H1 (cell line): ENCODE measurements at regions not wholly inside any gene's neighbourhood (a gene's known extent, or its start where the extent isn't known, plus 50 kb on each side); places are given as distances from the start of the nearest gene placed in this dataset.

Experiments
- CTCF ChIA-PET: fragments of 300-600 bp; sonication (Branson Sonifier 250); formaldehyde crosslinking; loops from one replicate; lab custom pipeline; 2021; ENCODE audit not compliant: partially characterized antibody; lab: Charles Lee
- POLR2A ChIA-PET: fragments of 300-600 bp; sonication (Branson Sonifier 250); formaldehyde crosslinking; loops from one replicate; lab custom pipeline; 2021; ENCODE audit warnings: inconsistent platforms; ENCODE audit not compliant: partially characterized antibody; lab: Charles Lee
- DNase-seq, 2 experiments: peaks; one replicate each; pipeline versions ENCODE4 v3.0.0 to v3.0.0-alpha.2; 2010 to 2022; ENCODE audit warnings: low spot score in 2 of 2, low read depth in 1 of 2, mixed read lengths in 1 of 2
- FAIRE-seq: peaks from 2 replicates; lab custom pipeline; 2011; peaks lifted over from hg19 to GRCh38; lab: Jason Lieb, UNC
- H2AFZ ChIP-seq: 2 replicates; pipeline ENCODE4 v1.8.1; 2012; ENCODE audit warnings: low read length, inconsistent platforms
- H2AK5ac ChIP-seq: 2 replicates; pipeline ENCODE4 v1.6.1; 2013; ENCODE audit warnings: low read depth, low read length
- H2BK120ac ChIP-seq: replicated peaks from 2 replicates; pipeline ENCODE3; 2013; ENCODE audit warnings: low read depth, low read length, inconsistent platforms
- H2BK12ac ChIP-seq: 2 replicates; pipeline ENCODE4 v1.6.1; 2013; ENCODE audit warnings: low read depth, low read length
- H2BK15ac ChIP-seq: 2 replicates; pipeline ENCODE4 v1.6.1; 2013; ENCODE audit warnings: low read length
- H2BK20ac ChIP-seq: 2 replicates; pipeline ENCODE4 v1.6.1; 2013; ENCODE audit warnings: low read length
- H2BK5ac ChIP-seq: 2 replicates; pipeline ENCODE4 v1.6.1; 2013; ENCODE audit warnings: low read depth, low read length
- H3K14ac ChIP-seq: 2 replicates; pipeline ENCODE4 v1.6.1; 2013; ENCODE audit warnings: inconsistent platforms; ENCODE audit not compliant: insufficient read length
- H3K18ac ChIP-seq: 2 replicates; pipeline ENCODE4 v1.6.1; 2013; ENCODE audit warnings: low read length; ENCODE audit errors: extremely low read depth
- H3K23ac ChIP-seq: 2 replicates; pipeline ENCODE4 v1.6.1; 2013; ENCODE audit warnings: inconsistent platforms; ENCODE audit not compliant: insufficient read length
- H3K23me2 ChIP-seq: 2 replicates; pipeline ENCODE4 v1.6.1; 2013; ENCODE audit warnings: low read depth, low read length
- H3K27ac ChIP-seq: 2 replicates; pipeline ENCODE4 v1.6.1; 2011; ENCODE audit warnings: low read depth, low read length, inconsistent platforms
- H3K27me3 ChIP-seq, 4 experiments: replicated peaks in 1 of 4; 1 replicate in 1 of 4; 2 replicates in 3 of 4; pipeline versions ENCODE4 v1.6.1 to v1.8.1; 2011 to 2013; ENCODE audit warnings: low read length in 3 of 4, mild to moderate bottlenecking in 3 of 4, inconsistent platforms in 2 of 4, mixed read lengths in 2 of 4, moderate library complexity in 1 of 4; ENCODE audit not compliant: control insufficient read depth in 3 of 4, insufficient read depth in 3 of 4; ENCODE audit errors: extremely low read depth in 1 of 4
- H3K36me3 ChIP-seq, 4 experiments: 2 replicates each; pipeline versions ENCODE4 v1.6.1 to v1.8.1; 2011 to 2013; ENCODE audit warnings: mild to moderate bottlenecking in 4 of 4, low read length in 3 of 4, moderate library complexity in 2 of 4, control low read depth in 1 of 4, inconsistent platforms in 1 of 4; ENCODE audit not compliant: insufficient read depth in 4 of 4, control insufficient read depth in 2 of 4
- H3K4ac ChIP-seq: replicated peaks from 2 replicates; pipeline ENCODE3; 2013; ENCODE audit warnings: low read length, low read depth, mixed read lengths, inconsistent platforms; ENCODE audit not compliant: insufficient read length
- H3K4me1 ChIP-seq, 4 experiments: replicated peaks in 1 of 4; 1 replicate in 1 of 4; 2 replicates in 3 of 4; pipeline versions ENCODE4 v1.6.1 to v1.8.1; 2011 to 2013; ENCODE audit warnings: low read length in 3 of 4, inconsistent platforms in 2 of 4, mixed read lengths in 1 of 4; ENCODE audit not compliant: insufficient read depth in 4 of 4, control insufficient read depth in 3 of 4
- H3K4me2 ChIP-seq, 2 experiments: 2 replicates each; pipeline versions ENCODE4 v1.6.1 to v1.8.1; 2011 to 2013; ENCODE audit warnings: low read depth in 2 of 2, low read length in 2 of 2, control low read depth in 1 of 2, inconsistent platforms in 1 of 2, mild to moderate bottlenecking in 1 of 2; ENCODE audit not compliant: insufficient read depth in 1 of 2
- H3K4me3 ChIP-seq, 4 experiments: fragments of 200-600, 300-600 bp in 1 of 4; sonication (generic), shearing (Covaris generic), sonication (Bioruptor Twin) in 1 of 4; 2 replicates each; pipeline versions ENCODE4 v1.5.1 to v1.8.1; 2011 to 2016; ENCODE audit warnings: low read length in 4 of 4, low read depth in 3 of 4, control low read depth in 2 of 4, inconsistent platforms in 2 of 4, mild to moderate bottlenecking in 2 of 4, mixed read lengths in 1 of 4, moderate library complexity in 1 of 4; ENCODE audit not compliant: insufficient read depth in 2 of 4; ENCODE audit errors: extremely low read depth in 1 of 4
- H3K56ac ChIP-seq: replicated peaks from 2 replicates; pipeline ENCODE3; 2013; ENCODE audit warnings: low read depth, mild to moderate bottlenecking, mixed read lengths, low read length, inconsistent platforms; ENCODE audit not compliant: insufficient read length
- H3K79me1 ChIP-seq: 2 replicates; pipeline ENCODE4 v1.6.1; 2013; ENCODE audit warnings: low read depth, low read length, control low read depth
- H3K79me2 ChIP-seq, 2 experiments: 2 replicates each; pipeline versions ENCODE4 v1.6.1 to v1.8.1; 2012 to 2013; ENCODE audit warnings: low read length in 2 of 2, mild to moderate bottlenecking in 2 of 2, inconsistent platforms in 1 of 2; ENCODE audit not compliant: insufficient read depth in 2 of 2, control insufficient read depth in 1 of 2
- H3K9ac ChIP-seq, 4 experiments: replicated peaks in 1 of 4; 1 replicate in 1 of 4; 2 replicates in 3 of 4; pipeline versions ENCODE4 v1.6.1 to v1.8.1; 2011 to 2013; ENCODE audit warnings: low read depth in 3 of 4, low read length in 3 of 4, control low read depth in 2 of 4, mild to moderate bottlenecking in 2 of 4, moderate library complexity in 2 of 4, inconsistent platforms in 1 of 4; ENCODE audit errors: extremely low read depth in 1 of 4
- H3K9me3 ChIP-seq, 2 experiments: 2 replicates each; pipeline versions ENCODE4 v1.6.1 to v1.8.1; 2012 to 2013; ENCODE audit warnings: mild to moderate bottlenecking in 2 of 2, moderate library complexity in 2 of 2, control low read depth in 1 of 2, inconsistent platforms in 1 of 2, low read depth in 1 of 2, low read length in 1 of 2, mixed read lengths in 1 of 2; ENCODE audit not compliant: insufficient read depth in 2 of 2
- H4K20me1 ChIP-seq, 2 experiments: replicated peaks in 1 of 2; 2 replicates each; pipeline versions ENCODE3 to v1.8.1; 2011 to 2013; ENCODE audit warnings: inconsistent platforms in 2 of 2, low read length in 2 of 2, mild to moderate bottlenecking in 1 of 2; ENCODE audit not compliant: insufficient read depth in 2 of 2, control insufficient read depth in 1 of 2
- H4K5ac ChIP-seq: 2 replicates; pipeline ENCODE4 v1.6.1; 2013; ENCODE audit warnings: low read length, low read depth, mixed read lengths, inconsistent platforms; ENCODE audit not compliant: insufficient read length
- H4K8ac ChIP-seq: 2 replicates; pipeline ENCODE4 v1.8.0; 2013; ENCODE audit warnings: mild to moderate bottlenecking, moderate library complexity, low read length, inconsistent platforms; ENCODE audit not compliant: insufficient read depth; ENCODE audit errors: extremely low read depth
- H4K91ac ChIP-seq: replicated peaks from 2 replicates; pipeline ENCODE3; 2013; ENCODE audit warnings: low read length, mixed read lengths, inconsistent platforms; ENCODE audit not compliant: insufficient read length
- CBX8 ChIP-seq: fragments of 300-800, 300-1000 bp; sonication (generic); IDR thresholded peaks from 2 replicates; pipeline ENCODE4 v1.7.1; 2016; ENCODE audit warnings: low read depth, low read length, borderline replicate concordance
- WGBS, 2 experiments: shearing (Covaris generic) in 1 of 2; methylation state at CpG; one replicate each; pipeline versions ENCODE4 v1.1.6 to v1.1.7; 2013 to 2015; ENCODE audit warnings: low lambda C conversion rate in 2 of 2, mixed read lengths in 2 of 2, inconsistent platforms in 1 of 2, low coverage in 1 of 2, missing lambda C conversion rate in 1 of 2; ENCODE audit not compliant: insufficient replicate concordance in 2 of 2, insufficient coverage in 1 of 2, insufficient read length in 1 of 2; ENCODE audit errors: extremely low coverage in 1 of 2, missing lambda C conversion rate in 1 of 2; 5-methylcytosine and 5-hydroxymethylcytosine counted together

GRCh38 chrX:122134291-122134690 is 1049.8 kb upstream of the GRIA3 start:
- no peak overlapping the region for H3K4me3 ChIP-seq
- H3K36me3 ChIP-seq = no peaks in the 10 kb centered on the region
- no peak overlapping the region for H3K27ac ChIP-seq
- H3K9me3 ChIP-seq = no peaks in the 10 kb centered on the region
- no peaks in the 10 kb centered on the region for H3K79me2 ChIP-seq
- no peaks in the 10 kb centered on the region for H3K79me1 ChIP-seq
- H4K5ac ChIP-seq = no peak overlapping the region
- WGBS, 2 experiments = 92% methylated on average over 1 of the region's 1 CpG; no CpG with 5 or more reads in 1 of the 2 experiments
- H3K56ac ChIP-seq = no peak overlapping the region
- no peak for TF ChIP-seq CBX8
- H2BK120ac ChIP-seq = no peak overlapping the region
- no peak overlapping the region for H3K4ac ChIP-seq
- ChIA-PET POLR2A (no interaction called here), CTCF (no interaction called here)
- no peaks in the 10 kb centered on the region for H3K23me2 ChIP-seq
- H4K91ac ChIP-seq = no peak overlapping the region
- no peak overlapping the region for H3K18ac ChIP-seq
- no peak overlapping the region for H2BK12ac ChIP-seq
- no peak overlapping the region for H4K8ac ChIP-seq
- H3K4me2 ChIP-seq = no peak overlapping the region
- FAIRE-seq = no peak
- H3K9ac ChIP-seq = no peak overlapping the region
- H4K20me1 ChIP-seq = no peaks in the 10 kb centered on the region
- DNase-seq = no peak
- no peaks in the 10 kb centered on the region for H3K4me1 ChIP-seq
- H2BK5ac ChIP-seq = no peak overlapping the region
- H2BK20ac ChIP-seq = no peak overlapping the region
- H3K23ac ChIP-seq = no peak overlapping the region
- no peak overlapping the region for H2AFZ ChIP-seq
- no peak overlapping the region for H2AK5ac ChIP-seq
- H3K27me3 ChIP-seq = no peaks in the 10 kb centered on the region
- H2BK15ac ChIP-seq = no peak overlapping the region
- H3K14ac ChIP-seq = no peak overlapping the region
